Thyroid gland (tissue), 4 donors: ENCODE measurements at regions not wholly inside any gene's neighbourhood (a gene's known extent, or its start where the extent isn't known, plus 50 kb on each side); places are given as distances from the start of the nearest gene placed in this dataset.
"Not testable (repeated sequence)": the region's sequence is repeated elsewhere in the genome, so short reads cannot be mapped to it uniquely, and the experiment has no call there.

Experiments used
- DNase-seq, 2 donors: peaks; one replicate each; pipeline ENCODE4 v3.0.0-alpha.2; 2019
- H3K27ac ChIP-seq, 3 donors: fragments of 200-600 bp; sonication (generic); 1 replicate in 2 of 3; 2 replicates in 1 of 3; pipeline ENCODE4 v1.5.1; 2016 to 2019; ENCODE audit warnings: mild to moderate bottlenecking in 1 of 3, moderate library complexity in 1 of 3
- H3K27me3 ChIP-seq: fragments of 200-600 bp; sonication (generic); one replicate; pipeline ENCODE4 v1.5.1; 2019
- H3K36me3 ChIP-seq, 2 donors: fragments of 200-600 bp; sonication (generic); one replicate each; pipeline ENCODE4 v1.5.1; 2016 to 2019
- H3K4me1 ChIP-seq, 2 donors: fragments of 200-600 bp; sonication (generic); one replicate each; pipeline ENCODE4 v1.5.1; 2017 to 2019
- H3K4me3 ChIP-seq, 3 donors: fragments of 200-600 bp; sonication (generic); replicated peaks in 1 of 3; 1 replicate in 2 of 3; 2 replicates in 1 of 3; pipeline ENCODE4 v1.5.1; 2016; ENCODE audit warnings: mild to moderate bottlenecking in 1 of 3
- H3K9me3 ChIP-seq: fragments of 200-600 bp; sonication (generic); one replicate; pipeline ENCODE4 v1.5.1; 2017
- CTCF ChIP-seq, 6 experiments: fragments of 200-600 bp in 3 of 6; fragments of 450-650 bp in 3 of 6; sonication (generic) in 3 of 6; IDR thresholded peaks; one replicate each; pipeline ENCODE4 v1.5.1; 2016 to 2019; ENCODE audit warnings: antibody characterized with exemption in 6 of 6, mild to moderate bottlenecking in 2 of 6, inconsistent platforms in 1 of 6, moderate library complexity in 1 of 6
- WGBS, 2 donors: methylation state at CpG; one replicate each; pipeline ENCODE4 v1.1.5; 2017; 5-methylcytosine and 5-hydroxymethylcytosine counted together
- intact Hi-C: fragments of 100-400 bp; cut with DNase I; formaldehyde crosslinking; loops from one replicate; pipeline ENCODE4 v1.15.1; 2023

GRCh38 chr1:148254611-148255429 is 102.7 kb upstream of the NBPF11 start:
- H3K36me3 ChIP-seq, H3K9me3 ChIP-seq, H3K4me3 ChIP-seq, H3K27me3 ChIP-seq, H3K4me1 ChIP-seq, intact Hi-C loops, H3K27ac ChIP-seq: not testable (repeated sequence)
- DNase-seq = peak; percentile 3 to 9
- TF ChIP-seq CTCF (IDR thresholded peaks at IDR 0.05) = peak in 3 of 6 experiments; percentile 36 to 58 (median 37)
- 28 to 35% methylated on average over 12 to 15 of the region's 16 CpGs for WGBS, 2 donors

- H3K27me3 ChIP-seq, intact Hi-C loops, H3K9me3 ChIP-seq, H3K36me3 ChIP-seq, H3K27ac ChIP-seq, DNase-seq, H3K4me3 ChIP-seq, H3K4me1 ChIP-seq: not testable (repeated sequence)
- WGBS, 2 donors = 38 to 40% methylated on average over 1 of the region's 2 CpGs
These were observed 101.7 kb upstream of the NBPF11 start for GRCh38 chr1:148253808-148254207.

DNA sequence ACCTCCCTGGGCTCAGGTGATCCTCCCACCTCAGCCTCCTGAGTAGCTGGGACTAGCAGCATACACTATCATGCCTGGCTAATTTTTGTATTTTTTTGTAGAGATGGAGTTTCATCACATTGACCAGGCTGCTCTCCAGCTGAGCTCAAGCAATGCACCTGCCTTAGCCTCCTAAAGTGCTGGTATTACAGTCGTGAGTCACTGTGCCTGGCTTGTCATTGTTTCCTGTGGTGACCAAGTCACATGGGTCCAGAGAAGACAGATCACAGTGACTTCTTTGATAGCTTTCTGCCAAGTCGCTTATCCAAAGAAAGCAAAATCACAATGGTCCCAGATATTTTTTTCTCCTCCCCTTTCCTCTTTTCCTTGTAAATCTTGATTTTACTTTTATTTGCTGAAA is 96.7 kb upstream of the NBPF11 start:
- intact Hi-C loops, H3K9me3 ChIP-seq: not testable (repeated sequence)

GRCh38 chr1:148246258-148246861 is 94.3 kb upstream of the NBPF11 start:
- H3K9me3 ChIP-seq, H3K27me3 ChIP-seq, H3K36me3 ChIP-seq, intact Hi-C loops, H3K27ac ChIP-seq, H3K4me1 ChIP-seq, H3K4me3 ChIP-seq, DNase-seq: not testable (repeated sequence)
- 36% methylated on average over 5 of the region's 46 CpGs; no CpG with 5 or more reads in 1 of the 2 donors for WGBS, 2 donors

More for the DNA sequence above, 96.7 kb upstream of the NBPF11 start:
- H3K27me3 ChIP-seq, H3K4me1 ChIP-seq, DNase-seq, H3K4me3 ChIP-seq, H3K27ac ChIP-seq, H3K36me3 ChIP-seq: not testable (repeated sequence)
- 89 to 100% methylated on average over 1 of the region's 2 CpGs for WGBS, 2 donors

DNA sequence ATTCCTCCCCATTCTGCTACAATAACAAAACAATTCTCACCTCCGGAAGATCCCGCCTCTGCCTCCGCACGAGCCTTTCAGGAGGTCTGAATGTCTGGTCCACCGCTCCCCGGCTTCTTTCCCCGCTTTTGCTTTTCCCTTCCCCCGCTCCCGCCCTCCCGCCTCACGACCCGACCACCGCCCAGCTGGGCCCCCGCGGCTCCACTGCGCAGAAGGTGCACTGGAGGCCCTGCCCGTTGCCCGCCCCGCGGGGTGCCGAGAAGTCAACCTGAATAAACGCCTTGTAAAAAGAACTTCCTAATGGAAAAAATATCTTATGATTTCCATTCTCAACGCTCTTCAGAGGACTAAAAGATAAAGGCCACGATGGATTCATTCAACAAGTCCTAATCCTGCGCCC is 93.8 kb upstream of the NBPF11 start:
- H3K4me3 ChIP-seq, H3K9me3 ChIP-seq, intact Hi-C loops, DNase-seq, H3K4me1 ChIP-seq, H3K36me3 ChIP-seq, H3K27ac ChIP-seq, H3K27me3 ChIP-seq: not testable (repeated sequence)
- no CpG with 5 or more reads among the region's 25 CpGs for WGBS, 2 donors

DNA sequence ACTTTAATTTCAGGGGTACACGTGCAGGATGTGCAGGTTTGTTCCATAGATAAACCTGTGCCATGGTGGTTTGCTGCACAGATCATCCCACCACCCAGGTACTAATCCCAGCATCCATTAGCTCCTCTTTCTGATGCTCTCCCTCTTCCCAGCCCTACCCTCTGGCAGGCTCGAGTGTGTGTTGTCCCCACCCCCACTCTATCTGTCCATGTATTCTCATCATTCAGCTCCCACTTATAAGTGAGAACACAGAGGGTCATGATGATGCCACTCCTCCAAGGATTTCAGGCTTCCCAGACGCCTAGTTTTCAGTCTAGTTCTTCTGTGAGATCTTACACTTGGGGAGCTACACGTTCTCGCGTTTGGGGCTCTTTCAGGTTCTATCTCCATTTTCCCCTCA is 93.4 kb upstream of the NBPF11 start:
- H3K4me3 ChIP-seq, intact Hi-C loops, H3K27ac ChIP-seq, DNase-seq, H3K9me3 ChIP-seq, H3K27me3 ChIP-seq, H3K4me1 ChIP-seq, H3K36me3 ChIP-seq: not testable (repeated sequence)
- no CpG with 5 or more reads among the region's 6 CpGs for WGBS, 2 donors

DNA sequence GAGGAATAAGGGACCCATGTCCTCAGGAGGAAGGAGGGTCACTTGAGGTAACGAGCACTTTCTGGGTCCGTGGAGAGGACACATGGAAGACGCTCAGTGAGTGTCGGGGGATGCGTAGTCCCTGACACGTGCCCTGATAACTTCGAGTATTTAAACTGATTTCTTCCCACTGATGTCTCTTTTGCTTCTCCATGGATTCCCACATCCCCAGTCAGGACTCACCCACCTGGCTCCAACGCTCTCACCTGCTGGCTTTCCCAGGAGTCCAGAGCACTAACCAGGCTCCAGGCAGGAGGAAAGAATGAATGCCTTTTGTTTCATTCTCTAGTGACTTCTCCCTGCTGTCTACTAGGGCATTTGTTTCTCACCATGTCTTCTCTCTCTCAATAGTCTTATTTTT is 81.2 kb upstream of the NBPF11 start:
- H3K9me3 ChIP-seq, H3K36me3 ChIP-seq, H3K4me1 ChIP-seq, intact Hi-C loops, H3K4me3 ChIP-seq, H3K27ac ChIP-seq, H3K27me3 ChIP-seq, DNase-seq: not testable (repeated sequence)
- no CpG with 5 or more reads among the region's 8 CpGs for WGBS, 2 donors

DNA sequence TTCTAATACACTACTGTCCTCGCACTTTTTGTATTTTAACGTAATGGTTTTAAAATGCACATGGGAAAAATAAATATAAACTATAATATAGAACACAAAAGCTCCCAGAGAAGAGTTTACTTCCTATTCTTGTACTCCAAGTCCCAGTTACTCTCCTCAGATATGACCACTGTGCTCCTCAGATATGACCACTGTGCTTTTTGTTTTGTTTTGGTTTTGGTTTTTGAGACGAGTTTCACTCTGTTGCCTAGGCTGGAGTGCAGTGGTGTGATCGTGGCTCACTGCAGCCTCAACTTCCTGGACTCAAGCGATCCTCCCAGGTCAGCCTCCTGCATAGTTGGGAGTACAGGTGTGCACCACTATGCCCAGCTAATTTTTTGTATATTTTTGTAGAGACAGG is 76.8 kb upstream of the NBPF11 start:
- DNase-seq, H3K4me3 ChIP-seq, H3K27ac ChIP-seq, H3K4me1 ChIP-seq, H3K27me3 ChIP-seq, H3K9me3 ChIP-seq, intact Hi-C loops, H3K36me3 ChIP-seq: not testable (repeated sequence)
- 78 to 86% methylated on average over 4 to 5 of the region's 5 CpGs for WGBS, 2 donors

DNA sequence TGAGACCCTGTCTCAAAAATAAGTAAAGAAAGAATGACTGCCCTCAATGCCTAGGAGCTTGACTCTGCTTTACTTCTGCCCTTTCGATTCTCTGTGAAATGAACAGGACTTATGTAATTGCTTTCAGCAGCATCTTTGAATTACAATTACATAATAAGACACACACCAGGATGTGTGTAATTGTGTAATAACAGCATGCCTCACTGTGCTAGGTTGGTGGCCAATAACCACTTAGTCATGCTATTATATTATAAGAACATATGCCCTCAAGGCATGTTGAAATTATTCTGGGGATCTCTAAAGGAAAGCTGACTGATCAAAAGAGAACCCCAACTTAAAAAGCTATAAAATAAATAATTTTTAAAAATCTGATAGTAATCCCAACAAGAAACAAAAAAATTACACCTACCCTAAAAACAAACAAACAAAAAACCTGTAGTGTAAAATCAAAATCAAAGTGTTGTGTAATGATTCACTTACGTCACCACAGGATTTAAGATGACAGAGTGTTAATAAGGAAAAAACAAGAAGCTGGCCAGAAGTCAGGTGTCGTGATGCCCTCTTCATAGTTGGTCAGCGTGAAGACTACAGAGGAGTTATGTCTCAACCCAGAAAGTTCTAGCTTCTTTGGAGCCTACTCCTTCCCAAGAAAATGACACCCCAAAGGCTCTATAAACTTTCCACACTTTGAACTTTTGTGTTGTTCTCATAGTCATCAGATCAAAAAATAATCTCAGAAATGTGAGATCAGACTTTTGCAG is 70.5 kb upstream of the NBPF11 start:
- H3K4me1 ChIP-seq, H3K36me3 ChIP-seq, H3K9me3 ChIP-seq, intact Hi-C loops, H3K4me3 ChIP-seq, DNase-seq, H3K27me3 ChIP-seq, H3K27ac ChIP-seq: not testable (repeated sequence)
- no CpG with 5 or more reads among the region's 4 CpGs for WGBS, 2 donors

GRCh38 chr1:148221593-148221992 is 69.5 kb upstream of the NBPF11 start:
- H3K36me3 ChIP-seq, H3K27ac ChIP-seq, H3K9me3 ChIP-seq, H3K4me3 ChIP-seq, H3K27me3 ChIP-seq, DNase-seq, intact Hi-C loops, H3K4me1 ChIP-seq: not testable (repeated sequence)
- WGBS, 2 donors = no CpG with 5 or more reads among the region's 4 CpGs

GRCh38 chr1:148219229-148219628 is 67.1 kb upstream of the NBPF11 start:
- DNase-seq, H3K4me3 ChIP-seq, intact Hi-C loops, H3K4me1 ChIP-seq, H3K9me3 ChIP-seq, H3K27ac ChIP-seq, H3K27me3 ChIP-seq, H3K36me3 ChIP-seq: not testable (repeated sequence)
- WGBS, 2 donors = no CpG with 5 or more reads among the region's 4 CpGs

DNA sequence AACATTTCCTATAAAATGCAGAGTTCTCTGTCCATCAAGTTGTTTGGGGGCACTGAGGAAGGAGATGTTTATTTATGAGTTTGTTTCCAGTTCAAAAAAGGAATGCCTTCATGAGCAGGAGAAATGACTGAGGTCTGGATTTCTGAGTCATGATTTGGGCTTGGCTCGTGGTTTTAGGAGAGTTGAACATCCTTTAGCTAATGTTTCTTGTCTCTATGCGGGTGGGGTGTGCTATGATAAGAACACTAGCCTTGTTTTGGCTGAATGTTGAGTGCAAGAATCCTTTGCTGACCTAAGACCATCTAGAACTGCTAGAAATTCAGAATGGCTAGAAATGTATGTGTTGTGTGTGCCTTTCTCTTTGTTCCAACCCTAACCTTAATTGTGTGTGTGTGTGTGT is 59.1 kb upstream of the NBPF11 start:
- H3K27ac ChIP-seq, DNase-seq, H3K9me3 ChIP-seq, intact Hi-C loops, H3K36me3 ChIP-seq, H3K4me1 ChIP-seq, H3K27me3 ChIP-seq, H3K4me3 ChIP-seq: not testable (repeated sequence)
- no CpG with 5 or more reads among the region's 2 CpGs for WGBS, 2 donors
